ENCODE measurements at regions not wholly inside any gene's neighbourhood (a gene's known extent, or its start where the extent isn't known, plus 50 kb on each side); places are given as distances from the start of the nearest gene placed in this dataset.

DNA sequence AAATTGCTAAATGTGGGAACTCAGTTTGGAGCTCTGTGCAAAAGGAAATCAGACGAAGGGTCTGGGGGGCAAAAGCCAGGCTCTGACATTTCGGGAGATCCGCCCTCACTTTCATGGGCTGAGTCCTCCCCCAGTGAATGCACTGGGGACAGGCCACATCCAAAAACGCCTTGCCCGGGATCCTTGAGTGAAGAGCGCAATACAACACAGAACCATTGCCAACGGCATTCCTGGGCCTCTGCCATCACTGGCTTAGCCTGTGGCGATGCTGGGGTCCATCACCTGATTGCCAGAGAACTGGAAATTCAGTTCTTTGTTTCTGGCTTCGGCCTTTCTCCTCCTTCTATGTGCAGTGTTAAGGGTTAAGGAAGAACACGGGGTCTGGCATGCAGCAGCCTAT is 297.9 kb downstream of the SHANK2 start:
- Mint-ChIP-seq H3K27me3 (ENCODE audit: low read depth) (peaks cover 23% of the 10 kb centered on the region), H3K4me1 (no peaks in the 10 kb centered on the region), H3K36me3 (ENCODE audit: low read depth) (peaks cover 14% of the 10 kb centered on the region), H3K9me3 (peaks cover 8% of the 10 kb centered on the region), H3K27ac (no peak overlapping the region), H3K4me3 (no peak overlapping the region)
- TF ChIP-seq, protein P1, sequence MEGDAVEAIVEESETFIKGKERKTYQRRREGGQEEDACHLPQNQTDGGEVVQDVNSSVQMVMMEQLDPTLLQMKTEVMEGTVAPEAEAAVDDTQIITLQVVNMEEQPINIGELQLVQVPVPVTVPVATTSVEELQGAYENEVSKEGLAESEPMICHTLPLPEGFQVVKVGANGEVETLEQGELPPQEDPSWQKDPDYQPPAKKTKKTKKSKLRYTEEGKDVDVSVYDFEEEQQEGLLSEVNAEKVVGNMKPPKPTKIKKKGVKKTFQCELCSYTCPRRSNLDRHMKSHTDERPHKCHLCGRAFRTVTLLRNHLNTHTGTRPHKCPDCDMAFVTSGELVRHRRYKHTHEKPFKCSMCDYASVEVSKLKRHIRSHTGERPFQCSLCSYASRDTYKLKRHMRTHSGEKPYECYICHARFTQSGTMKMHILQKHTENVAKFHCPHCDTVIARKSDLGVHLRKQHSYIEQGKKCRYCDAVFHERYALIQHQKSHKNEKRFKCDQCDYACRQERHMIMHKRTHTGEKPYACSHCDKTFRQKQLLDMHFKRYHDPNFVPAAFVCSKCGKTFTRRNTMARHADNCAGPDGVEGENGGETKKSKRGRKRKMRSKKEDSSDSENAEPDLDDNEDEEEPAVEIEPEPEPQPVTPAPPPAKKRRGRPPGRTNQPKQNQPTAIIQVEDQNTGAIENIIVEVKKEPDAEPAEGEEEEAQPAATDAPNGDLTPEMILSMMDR (IDR thresholded peaks at IDR 0.05; ENCODE audit: unreplicated experiment in 3 of 3) = no peak

Data from nephron (organoid).